GM19324 (cell line): ENCODE measurements at regions not wholly inside any gene's neighbourhood (a gene's known extent, or its start where the extent isn't known, plus 50 kb on each side); places are given as distances from the start of the nearest gene placed in this dataset.

Experiments used
- ATAC-seq: cut with Tn5 transposase; IDR thresholded peaks from one replicate; pipeline ENCODE4 v1.9.1; 2021; ENCODE audit warnings: mild to moderate bottlenecking, moderate library complexity; ENCODE audit not compliant: unreplicated experiment, low FRiP score

DNA sequence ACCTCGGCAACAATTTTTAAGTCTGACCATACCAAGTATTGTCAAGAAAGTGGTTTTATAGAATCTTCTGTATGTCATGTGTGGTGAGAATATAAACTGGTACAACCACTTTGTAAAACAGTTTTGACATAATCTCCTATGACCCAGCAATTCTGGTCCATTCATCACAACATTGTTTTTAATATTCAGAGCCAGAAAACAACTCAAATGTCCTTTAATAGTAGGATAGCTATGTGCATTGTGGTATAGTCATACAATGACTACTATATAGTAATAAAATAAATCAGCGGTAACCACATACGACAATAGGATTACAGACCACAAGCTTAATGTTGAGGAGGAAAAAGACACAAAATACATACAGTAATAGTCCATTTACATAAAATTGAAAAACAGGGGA is 175.2 kb upstream of the SPATS2L start:
- no peak for ATAC-seq

DNA sequence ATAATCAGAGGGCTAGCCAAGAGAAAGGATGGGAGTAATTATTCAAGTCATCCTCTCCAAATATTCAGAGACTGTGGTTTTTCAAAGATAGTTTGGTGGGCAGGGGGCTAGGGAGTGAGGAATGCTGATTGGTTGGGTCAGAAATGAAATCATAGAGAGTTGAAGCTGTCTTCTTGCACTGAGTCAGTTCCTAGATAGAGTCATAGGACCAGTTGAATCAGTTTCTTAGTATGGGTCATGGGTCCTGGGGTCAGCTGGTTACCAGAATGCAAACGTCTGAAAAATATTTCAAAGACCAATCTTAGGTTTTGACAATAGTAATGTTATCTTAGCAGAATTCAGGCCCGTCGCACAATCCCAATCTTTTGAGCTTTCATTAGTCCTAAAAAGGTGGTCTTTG is 171.4 kb upstream of the SPATS2L start:
- ATAC-seq, result no peak

DNA sequence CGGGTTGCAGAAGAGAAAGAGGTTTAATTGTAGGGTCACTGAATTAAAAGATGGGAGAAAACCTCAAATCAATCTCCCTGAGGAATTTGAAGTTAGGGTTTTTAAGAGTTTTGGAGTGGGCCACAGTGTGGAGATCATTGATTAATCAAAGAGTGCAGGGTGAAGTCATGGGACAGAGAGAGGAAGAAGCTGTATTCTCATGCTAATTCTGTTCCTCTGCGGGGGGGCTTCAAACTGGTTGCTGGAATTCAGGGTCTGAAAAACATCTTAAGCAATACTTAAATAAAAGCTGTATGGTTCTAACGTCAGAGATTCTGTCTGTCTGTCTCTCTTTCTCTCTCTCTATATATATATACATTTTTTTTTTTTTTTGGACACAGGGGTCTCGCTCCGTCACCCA is 169.8 kb upstream of the SPATS2L start:
- no peak for ATAC-seq

DNA sequence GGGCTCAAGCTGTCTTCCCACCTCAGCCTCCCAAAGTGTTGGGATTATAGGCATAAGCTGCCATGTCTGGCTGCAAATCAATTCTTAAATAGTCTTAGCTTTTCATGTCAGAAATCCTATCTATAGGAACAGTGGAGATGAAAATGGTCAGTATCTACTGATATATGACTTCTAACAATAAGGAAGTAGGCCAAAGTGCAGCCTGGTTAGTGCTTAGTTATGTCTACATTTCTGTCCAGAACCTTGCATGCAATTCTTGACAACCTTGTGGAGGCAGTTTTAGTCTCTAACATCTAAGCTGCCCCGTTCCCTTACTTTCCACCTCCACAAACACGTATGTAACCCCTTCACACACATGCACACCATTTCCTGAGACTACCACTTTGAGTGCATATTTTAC is 169.2 kb upstream of the SPATS2L start:
- no peak for ATAC-seq

DNA sequence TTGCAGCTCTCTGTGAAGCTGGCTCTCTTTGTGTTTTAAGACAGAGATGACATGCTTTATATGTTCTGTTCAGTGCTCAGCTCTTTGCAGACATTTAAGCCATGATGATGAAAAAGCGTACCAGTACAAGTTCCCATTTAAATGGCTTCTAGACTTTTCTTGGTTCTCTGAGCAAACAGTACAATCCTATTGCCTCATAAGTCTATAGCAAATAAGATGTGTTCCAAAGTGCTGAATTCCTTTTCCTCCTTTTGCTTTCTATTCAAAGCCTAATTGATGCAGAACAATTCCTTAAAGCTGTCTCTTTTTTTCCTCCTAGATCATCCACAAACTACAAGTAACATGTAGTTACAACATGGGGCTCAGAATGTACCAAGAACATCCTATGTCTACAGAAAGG is 168.8 kb upstream of the SPATS2L start:
- no peak for ATAC-seq

DNA sequence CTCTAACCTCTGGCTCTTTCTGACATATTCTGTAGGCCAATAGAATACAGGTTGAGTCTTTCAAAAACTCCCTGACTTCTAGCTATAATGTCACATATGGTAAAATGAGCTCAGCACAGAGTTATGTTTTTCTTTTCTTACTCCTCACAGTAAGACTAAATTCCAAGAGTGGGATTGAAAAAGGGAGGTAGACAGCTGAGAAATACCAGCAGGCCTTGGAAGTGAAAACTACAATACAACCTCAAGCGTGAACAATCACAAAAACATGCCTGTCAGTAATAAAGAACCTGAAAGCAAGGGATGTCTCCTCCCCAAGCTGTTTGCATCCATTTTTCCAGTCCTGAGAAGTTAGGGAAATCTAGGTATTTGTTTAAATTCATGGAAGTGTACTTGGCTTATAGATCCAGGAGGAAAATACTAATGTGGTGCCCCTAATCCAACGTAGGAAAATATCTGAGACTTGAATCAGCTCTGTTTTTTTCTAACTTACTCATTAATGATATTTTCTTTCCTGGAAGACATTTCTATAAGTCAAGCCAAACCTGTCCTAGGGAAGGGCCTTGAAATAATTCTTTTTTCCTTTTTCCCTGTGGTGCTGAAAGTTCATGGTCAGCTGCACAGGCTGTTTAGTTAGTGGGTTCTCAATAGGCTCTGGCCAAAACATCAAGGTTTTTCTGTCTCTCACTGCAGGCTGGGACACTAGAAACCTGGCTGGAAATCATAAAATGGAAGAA is 167.9 kb upstream of the SPATS2L start:
- ATAC-seq, result no peak

DNA sequence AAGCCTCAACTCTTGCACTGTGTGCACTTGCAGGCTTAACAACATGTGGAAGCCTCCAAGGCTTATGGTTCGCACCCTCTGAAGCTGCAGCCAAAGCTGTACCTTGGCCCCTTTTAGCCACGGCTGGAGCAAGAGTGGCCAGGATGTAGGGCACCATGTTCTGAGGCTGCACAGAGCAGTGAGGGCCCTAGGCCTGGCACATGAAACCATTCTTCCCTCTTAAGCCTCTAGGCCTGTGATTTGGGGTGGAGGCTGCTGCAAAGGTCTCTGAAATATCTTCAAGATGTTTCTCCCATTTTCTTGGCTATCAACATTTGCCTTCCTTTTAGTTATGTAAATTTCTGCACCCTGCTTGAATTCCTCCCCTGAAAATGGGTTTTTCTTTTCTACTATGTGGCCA is 161.9 kb upstream of the SPATS2L start:
- ATAC-seq, result no peak

DNA sequence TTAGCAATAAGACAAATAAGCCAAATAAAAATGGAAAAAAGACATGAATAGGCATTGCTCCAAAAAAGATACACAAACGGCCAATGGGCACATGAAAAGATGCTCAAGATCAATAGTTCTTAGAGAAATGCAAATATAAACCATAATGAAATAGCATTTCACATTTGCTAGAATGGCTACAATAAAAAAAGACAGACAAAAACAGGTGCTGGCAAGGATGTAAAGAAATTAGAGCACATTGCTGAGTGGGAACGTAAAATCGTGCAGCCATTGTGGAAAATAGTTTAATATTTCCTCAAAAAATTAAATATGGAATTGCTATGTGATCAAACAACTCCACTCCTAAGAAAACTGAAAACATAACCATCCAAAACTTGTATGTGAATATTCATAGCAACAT is 160.0 kb upstream of the SPATS2L start:
- ATAC-seq, result no peak

DNA sequence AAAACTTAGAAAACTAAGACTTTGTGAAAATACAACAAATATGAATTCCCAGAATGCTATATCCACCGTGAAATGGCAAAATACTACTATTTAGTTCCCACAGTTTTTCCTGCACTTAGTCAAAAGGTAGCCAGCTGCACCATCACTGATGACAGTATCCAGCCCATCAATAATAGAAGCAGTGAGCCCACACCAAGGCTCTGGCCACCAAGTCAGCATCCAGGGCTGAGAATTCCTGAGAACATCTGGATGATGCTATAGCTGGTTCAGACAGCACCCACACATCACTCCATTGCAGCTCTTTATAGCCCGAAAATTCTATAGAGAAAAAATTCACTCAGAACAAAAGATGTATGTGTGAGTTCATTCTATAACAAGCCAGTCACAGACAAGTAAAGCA is 159.1 kb upstream of the SPATS2L start:
- ATAC-seq, result no peak

DNA sequence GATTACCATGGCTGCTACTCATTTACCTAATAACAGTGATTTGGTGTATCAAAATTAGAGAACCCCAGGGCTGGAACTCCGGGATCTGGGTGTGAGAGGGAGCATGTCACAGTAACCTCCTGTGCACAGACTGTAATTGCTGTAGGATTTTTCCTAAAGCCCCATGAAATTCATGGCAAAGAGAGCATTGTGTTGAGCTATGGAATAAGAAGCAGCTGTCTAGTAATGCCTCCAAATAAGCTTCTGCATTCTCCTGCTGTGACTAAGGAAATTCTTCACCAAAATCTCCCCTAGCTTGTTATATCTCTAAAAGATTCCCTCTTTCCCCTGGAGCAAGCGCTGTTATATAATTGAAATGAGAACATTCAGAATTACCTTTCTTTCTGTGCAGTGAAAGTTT is 158.1 kb upstream of the SPATS2L start:
- ATAC-seq, result no peak

DNA sequence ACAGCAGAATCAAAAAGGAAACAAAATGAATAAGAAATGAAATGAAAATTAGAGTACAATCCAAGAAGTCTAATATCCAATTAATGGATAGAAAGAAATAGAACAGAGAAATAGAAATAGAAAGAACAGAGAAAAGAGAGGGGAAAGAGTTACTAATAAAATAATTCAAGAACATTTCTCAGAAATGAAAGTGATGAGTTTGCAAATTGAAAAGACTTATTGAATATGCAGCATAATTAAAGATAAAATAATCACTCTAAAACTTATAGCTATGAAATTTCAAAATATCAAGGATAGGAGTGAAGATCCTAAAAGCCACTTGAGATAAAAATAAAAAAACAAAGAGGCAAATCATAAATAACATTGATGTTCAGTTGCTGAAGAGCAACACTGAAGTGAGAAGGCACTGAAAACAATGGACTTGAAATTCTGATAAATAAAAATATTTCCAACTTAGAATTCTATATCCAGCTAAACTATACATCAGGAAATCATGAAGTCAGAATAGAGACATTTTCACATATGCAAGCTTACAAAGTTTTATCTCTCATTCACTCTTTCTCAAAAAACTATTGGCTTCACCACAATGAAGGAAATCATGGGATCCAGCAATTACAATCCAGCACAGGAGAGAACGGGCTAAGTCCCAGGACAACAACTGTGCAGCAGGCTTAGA is 155.9 kb upstream of the SPATS2L start:
- no peak for ATAC-seq

DNA sequence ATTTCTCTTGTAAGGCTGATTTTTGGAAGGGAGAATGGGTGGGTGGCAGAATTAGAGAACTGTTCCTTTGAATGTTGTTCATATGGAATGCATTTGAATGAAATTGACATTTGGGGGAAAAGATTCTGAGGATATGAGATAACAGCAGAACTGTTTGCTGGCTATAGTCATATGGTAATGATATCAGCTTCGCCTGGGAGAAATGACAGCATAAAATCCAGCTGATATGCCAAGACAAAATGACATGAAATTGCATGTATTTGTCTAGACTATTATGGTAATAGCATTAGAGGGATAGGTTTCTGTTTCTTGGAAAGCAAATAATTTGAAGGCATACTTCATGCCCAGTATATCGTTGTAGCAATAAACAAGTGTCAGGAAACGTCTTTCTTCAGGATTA is 150.8 kb upstream of the SPATS2L start:
- ATAC-seq, result no peak

DNA sequence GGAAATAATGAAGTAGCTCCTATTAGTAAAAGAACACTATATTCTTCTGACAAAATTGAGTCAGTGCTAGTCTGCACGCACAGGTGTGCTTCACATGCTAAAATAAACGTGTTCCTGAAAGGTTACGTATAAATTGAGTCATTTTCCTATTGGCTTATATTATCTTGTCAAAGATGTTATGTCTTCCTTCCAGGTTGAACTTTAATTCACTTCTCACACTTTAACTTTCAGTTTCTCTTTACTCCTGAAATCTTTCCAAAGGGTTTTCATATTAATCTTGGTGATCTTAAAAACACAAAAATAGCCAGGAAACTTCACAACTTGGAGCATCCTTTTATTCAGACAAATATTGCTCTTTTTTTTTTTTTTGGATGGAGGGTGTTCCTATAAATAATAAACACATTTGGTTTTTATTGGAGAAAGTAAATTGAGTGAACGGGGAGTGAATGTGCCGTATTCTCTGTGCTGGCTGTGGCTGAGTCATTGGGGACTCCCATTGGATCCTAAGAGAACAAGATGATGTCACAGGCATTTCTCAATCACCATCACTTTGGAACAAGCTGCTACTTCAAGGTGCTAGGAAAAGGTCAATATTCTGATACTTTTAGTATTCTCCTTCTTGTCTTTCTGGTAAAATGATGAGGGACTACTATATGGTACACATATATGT is 150.2 kb upstream of the SPATS2L start:
- no peak for ATAC-seq

DNA sequence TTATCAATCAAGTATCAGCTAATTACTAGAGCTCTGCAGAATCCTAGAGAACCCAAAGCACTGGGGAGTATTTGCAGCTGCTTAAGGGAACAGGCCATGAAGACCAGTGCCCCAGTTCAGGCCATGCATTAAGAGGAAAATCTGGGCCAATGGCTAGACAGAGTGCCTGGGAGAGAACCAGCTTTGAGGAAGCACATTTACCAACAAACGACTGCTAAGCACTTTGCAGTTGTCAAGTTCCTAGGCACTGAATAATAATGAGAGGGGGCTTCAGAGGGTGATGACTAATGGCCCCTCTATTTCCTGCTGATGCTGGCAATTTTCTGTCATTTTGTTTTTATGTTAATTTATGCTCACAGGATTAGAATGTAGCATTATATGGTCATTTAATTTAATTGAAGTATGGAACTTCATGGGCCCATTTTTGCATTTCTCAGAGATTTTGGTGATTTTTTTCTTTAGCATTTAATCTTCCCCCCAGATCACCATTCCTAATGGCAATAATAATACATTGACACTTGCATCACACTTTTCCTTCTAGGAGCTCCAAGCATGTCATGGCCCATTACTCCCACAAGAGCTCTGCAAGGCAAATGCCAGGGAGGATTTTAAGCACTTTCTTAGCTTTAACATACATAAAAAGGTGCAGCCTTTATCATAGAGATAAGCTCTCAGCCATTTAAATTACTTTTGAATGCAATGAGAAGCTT is 147.7 kb upstream of the SPATS2L start:
- ATAC-seq, result no peak

DNA sequence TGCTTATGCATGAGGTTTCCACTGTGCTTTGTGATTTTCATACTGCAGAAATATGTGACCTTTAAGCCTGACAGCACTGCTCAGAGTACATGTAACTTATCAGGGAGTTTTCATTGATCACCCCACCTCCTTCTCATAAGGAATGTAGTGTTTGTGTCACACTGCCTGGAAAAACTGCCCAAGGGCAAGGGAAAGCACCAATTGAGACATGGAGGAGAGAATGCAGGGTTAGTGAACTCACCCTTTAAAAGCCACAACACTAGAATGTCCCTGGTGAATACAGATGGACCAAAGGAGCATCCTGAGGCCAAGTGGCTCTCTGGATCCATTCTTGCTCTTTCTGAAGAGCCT is 147.2 kb upstream of the SPATS2L start:
- no peak for ATAC-seq

DNA sequence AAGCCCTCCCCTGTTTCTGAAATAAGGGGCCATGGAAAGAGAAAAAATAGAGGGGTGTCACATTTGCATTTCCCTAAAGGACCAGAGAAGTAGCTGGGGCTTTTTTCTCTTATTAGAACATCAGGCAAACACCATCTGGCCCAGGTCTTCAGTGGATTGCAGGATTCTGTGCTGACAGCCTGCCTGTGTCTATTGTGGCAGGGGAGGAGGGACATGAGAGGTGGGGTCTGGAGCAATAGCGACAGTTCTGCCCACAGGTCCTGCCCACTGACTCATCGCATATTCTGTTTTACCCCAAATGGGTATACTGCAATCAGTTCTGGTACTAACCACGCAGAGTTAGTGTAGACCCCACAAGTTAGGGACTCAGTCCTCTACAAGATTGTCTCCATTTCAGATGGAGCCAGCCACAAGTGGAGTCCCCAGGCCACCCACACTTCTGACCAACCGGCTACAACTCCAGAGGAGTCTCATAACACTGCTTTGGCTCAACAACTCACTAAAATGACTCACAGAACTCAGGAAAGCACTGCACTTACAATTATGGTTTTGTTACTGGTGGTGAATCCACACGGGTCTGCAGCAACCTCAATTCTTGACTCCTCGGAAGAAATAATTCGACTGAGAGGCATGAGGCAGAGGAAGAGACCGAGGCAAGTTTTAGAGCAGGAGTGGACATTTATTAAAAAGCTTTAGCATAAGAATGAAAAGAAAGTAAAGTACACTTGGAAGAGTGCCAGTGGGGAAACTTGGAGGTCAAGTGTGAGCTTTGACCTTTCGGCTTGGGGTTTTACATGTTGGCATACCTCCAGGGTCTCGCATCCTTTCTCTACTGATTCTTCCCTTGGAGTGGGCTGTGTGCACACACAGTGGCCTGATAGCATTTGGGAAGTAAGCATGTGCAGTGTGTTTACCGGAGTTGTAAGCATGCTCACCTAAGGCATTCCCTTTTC is 146.4 kb upstream of the SPATS2L start:
- ATAC-seq, result no peak

DNA sequence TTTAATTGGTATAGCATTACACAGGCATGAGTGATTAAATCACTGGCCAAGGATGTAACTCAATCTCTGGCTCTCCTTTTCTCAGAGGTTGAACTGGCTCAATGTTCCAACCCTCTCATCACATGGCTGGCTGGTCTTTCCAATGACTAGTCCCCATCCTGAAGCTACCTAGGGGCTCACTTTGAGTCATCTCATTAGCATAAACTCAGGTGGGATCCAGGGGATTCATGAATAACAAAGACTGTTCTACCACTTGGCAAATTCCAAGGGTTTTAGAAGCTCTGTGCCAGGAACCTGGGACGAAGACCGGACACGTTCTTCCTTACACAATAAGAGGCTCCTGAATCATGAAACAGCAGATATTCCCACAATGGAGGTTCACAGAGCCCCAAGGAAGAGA is 145.0 kb upstream of the SPATS2L start:
- ATAC-seq, result no peak

DNA sequence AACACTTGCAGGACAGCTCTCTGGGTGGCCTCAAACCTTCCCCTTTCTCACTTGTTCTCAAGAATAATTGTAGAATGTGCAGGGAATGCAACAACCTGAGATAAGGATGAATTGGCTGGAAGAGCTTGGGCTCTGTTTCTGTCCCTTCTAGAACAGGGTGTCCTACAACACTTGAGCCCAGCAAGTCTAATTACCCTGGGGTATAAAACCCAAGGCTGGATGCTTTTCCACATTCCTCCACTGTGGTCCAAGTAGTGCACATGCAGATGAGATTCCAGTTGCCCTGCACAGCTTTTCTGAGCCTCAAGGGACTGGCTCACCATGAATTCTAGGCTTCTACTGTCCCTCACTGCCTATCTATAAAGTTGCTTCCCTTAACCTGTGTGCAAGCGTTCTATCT is 140.8 kb upstream of the SPATS2L start:
- ATAC-seq, result no peak

DNA sequence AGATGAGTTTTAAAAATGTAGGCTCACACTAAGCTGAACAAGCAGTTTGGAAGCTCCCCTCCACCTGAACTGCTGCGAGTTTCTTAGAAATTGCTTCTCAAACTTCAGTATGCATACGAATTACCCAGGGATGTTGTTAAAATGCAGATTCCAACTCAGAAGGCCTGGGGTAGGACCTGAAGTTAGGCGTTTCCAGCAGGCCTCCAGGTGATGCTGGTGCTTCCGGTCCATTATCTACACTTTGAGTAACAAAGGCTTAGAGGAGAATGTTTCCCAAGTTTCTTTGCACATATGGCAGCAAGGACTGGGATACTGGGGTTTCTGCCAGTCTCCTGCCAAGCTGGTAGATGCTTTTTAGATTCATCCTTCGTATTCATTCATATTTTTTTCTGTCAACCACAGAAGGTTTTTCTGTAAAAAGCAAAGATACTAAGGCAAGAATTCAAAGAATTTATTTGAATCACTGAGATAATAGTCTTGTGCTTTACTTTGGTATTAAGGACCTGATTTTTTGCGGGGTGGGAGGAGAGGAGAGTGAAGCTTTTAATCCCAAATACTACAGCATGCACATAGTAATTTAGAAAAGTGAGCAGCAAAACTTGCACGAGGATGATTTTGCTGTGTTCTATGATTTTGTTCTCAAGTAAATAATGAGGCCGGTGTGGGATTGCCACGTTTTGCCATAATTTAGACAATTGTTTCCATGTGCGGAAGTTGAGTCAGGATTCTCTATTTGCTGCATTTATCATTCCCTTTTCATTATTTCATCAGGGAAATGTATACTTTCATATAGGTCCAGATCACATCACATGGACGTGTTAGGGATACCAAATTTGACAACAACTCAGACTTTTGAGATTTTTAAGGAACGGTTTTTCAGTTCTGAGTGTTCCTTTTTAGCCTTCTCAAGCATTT is 137.6 kb upstream of the SPATS2L start:
- no peak for ATAC-seq
